T follicular helper cell (primary cell): ENCODE measurements at regions not wholly inside any gene's neighbourhood (a gene's known extent, or its start where the extent isn't known, plus 50 kb on each side); places are given as distances from the start of the nearest gene placed in this dataset.
"Not testable (repeated sequence)": the region's sequence is repeated elsewhere in the genome, so short reads cannot be mapped to it uniquely, and the experiment has no call there.

Experiments
- DNase-seq: peaks from one replicate; pipeline ENCODE4 v3.0.0-alpha.2; 2020; ENCODE audit warnings: low read depth

GRCh38 chr11:112514011-112514740 is 253.5 kb upstream of the PLET1 start:
- no peak for DNase-seq

- DNase-seq, result no peak
Observed at GRCh38 chr11:112516261-112516660, 255.6 kb upstream of the PLET1 start.

GRCh38 chr11:112516755-112517154 is 256.1 kb upstream of the PLET1 start:
- no peak for DNase-seq

GRCh38 chr11:112518371-112518770 is 257.7 kb upstream of the PLET1 start:
- no peak for DNase-seq

- no peak for DNase-seq
Observed at GRCh38 chr11:112519751-112520150, 259.1 kb upstream of the PLET1 start.

- no peak for DNase-seq
Observed at GRCh38 chr11:112520354-112520753, 259.7 kb upstream of the PLET1 start.

GRCh38 chr11:112522536-112522935 is 261.9 kb upstream of the PLET1 start:
- DNase-seq, result no peak

GRCh38 chr11:112523031-112523430 is 262.4 kb upstream of the PLET1 start:
- DNase-seq, result no peak

- no peak for DNase-seq
Observed at GRCh38 chr11:112523477-112523876, 262.8 kb upstream of the PLET1 start.

- no peak for DNase-seq
Observed at GRCh38 chr11:112523951-112524350, 263.3 kb upstream of the PLET1 start.

GRCh38 chr11:112524798-112525197 is 264.1 kb upstream of the PLET1 start:
- no peak for DNase-seq

- no peak for DNase-seq
Observed at GRCh38 chr11:112525270-112525669, 264.6 kb upstream of the PLET1 start.

- DNase-seq, result no peak
Observed at GRCh38 chr11:112525844-112526590, 265.4 kb upstream of the PLET1 start.

- DNase-seq, result no peak
Observed at GRCh38 chr11:112526699-112527416, 266.2 kb upstream of the PLET1 start.

- no peak for DNase-seq
Observed at GRCh38 chr11:112529071-112529470, 268.4 kb upstream of the PLET1 start.

GRCh38 chr11:112532506-112532905 is 271.8 kb upstream of the PLET1 start:
- DNase-seq, result no peak

- no peak for DNase-seq
Observed at GRCh38 chr11:112533682-112534081, 273.0 kb upstream of the PLET1 start.

GRCh38 chr11:112534208-112534607 is 273.5 kb upstream of the PLET1 start:
- no peak for DNase-seq

GRCh38 chr11:112537026-112537425 is 276.4 kb upstream of the PLET1 start:
- no peak for DNase-seq

GRCh38 chr11:112537846-112538330 is 277.2 kb upstream of the PLET1 start:
- DNase-seq, result no peak

- no peak for DNase-seq
Observed at GRCh38 chr11:112538534-112539280, 278.0 kb upstream of the PLET1 start.

GRCh38 chr11:112539281-112539555 is 278.6 kb upstream of the PLET1 start:
- not testable (repeated sequence) for DNase-seq
